C4-2B (cell line): ENCODE measurements at regions not wholly inside any gene's neighbourhood (a gene's known extent, or its start where the extent isn't known, plus 50 kb on each side); places are given as distances from the start of the nearest gene placed in this dataset.

Experiments used
- ZFX ChIP-seq: fragments of 450-650 bp; IDR thresholded peaks from 2 replicates; pipeline ENCODE4 v1.6.1; 2017
- TF ChIP-seq, protein P1 (sequence below): fragments of 450-650 bp; conservative IDR thresholded peaks from 2 replicates; pipeline ENCODE4 v1.5.1; 2017; ENCODE audit warnings: mild to moderate bottlenecking

DNA sequence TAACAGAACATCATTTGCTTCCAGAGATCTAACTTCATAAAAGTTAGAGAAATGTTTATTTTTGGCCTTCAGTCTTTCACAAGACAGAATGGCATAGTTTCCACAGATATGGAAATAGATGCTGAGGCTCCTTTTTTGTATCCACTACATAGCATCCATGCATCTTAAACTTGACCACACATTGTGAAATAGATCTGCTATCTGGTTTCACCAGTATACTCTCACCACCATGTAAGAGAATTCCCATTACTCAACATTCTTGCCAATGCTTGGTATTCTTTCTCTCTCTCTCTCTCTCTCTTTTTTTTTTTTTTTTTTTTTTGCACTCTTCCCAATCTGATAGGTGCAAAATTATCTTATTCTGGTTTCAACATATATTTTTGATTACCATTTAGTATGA is 52.1 kb upstream of the PRMT6 start:
- TF ChIP-seq, protein P1, sequence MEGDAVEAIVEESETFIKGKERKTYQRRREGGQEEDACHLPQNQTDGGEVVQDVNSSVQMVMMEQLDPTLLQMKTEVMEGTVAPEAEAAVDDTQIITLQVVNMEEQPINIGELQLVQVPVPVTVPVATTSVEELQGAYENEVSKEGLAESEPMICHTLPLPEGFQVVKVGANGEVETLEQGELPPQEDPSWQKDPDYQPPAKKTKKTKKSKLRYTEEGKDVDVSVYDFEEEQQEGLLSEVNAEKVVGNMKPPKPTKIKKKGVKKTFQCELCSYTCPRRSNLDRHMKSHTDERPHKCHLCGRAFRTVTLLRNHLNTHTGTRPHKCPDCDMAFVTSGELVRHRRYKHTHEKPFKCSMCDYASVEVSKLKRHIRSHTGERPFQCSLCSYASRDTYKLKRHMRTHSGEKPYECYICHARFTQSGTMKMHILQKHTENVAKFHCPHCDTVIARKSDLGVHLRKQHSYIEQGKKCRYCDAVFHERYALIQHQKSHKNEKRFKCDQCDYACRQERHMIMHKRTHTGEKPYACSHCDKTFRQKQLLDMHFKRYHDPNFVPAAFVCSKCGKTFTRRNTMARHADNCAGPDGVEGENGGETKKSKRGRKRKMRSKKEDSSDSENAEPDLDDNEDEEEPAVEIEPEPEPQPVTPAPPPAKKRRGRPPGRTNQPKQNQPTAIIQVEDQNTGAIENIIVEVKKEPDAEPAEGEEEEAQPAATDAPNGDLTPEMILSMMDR, result no peak
- no peak for TF ChIP-seq ZFX
